B cell (primary cell): ENCODE measurements at regions not wholly inside any gene's neighbourhood (a gene's known extent, or its start where the extent isn't known, plus 50 kb on each side); places are given as distances from the start of the nearest gene placed in this dataset.
"Not testable (repeated sequence)": the region's sequence is repeated elsewhere in the genome, so short reads cannot be mapped to it uniquely, and the experiment has no call there.

Experiments used
- ATAC-seq: fragments of 200-7000 bp; cut with Tn5 transposase; one replicate; pipeline ENCODE4 v1.10.0; 2021; ENCODE audit warnings: low read depth, mild to moderate bottlenecking, moderate number of reproducible peaks, moderate library complexity
- CTCF ChIA-PET: fragments of 350-600 bp; sonication (Branson Sonifier 250); formaldehyde crosslinking; loops from one replicate; lab custom pipeline; 2021; ENCODE audit warnings: antibody characterized with exemption, inconsistent platforms; lab: Charles Lee
- POLR2A ChIA-PET: fragments of 350-600 bp; sonication (Branson Sonifier 250); formaldehyde crosslinking; loops from one replicate; lab custom pipeline; 2021; ENCODE audit warnings: antibody characterized with exemption; lab: Charles Lee
- DNase-seq: peaks from one replicate; pipeline ENCODE4 v3.0.0; 2013
- H2AFZ ChIP-seq: 2 replicates; pipeline ENCODE4 v1.6.1; 2012; ENCODE audit warnings: mild to moderate bottlenecking, low read depth, low read length; ENCODE audit not compliant: insufficient read depth, poor library complexity, severe bottlenecking
- H3K27ac ChIP-seq, 2 donors: 1 replicate in 1 of 2; 2 replicates in 1 of 2; pipeline ENCODE4 v1.5.1; 2012 to 2013; ENCODE audit warnings: low read length in 2 of 2, mild to moderate bottlenecking in 2 of 2, moderate library complexity in 1 of 2
- H3K27me3 ChIP-seq, 4 experiments: fragments of 200-600 bp in 1 of 4; sonication (generic) in 1 of 4; replicated peaks in 1 of 4; 1 replicate in 2 of 4; 2 replicates in 2 of 4; pipeline versions ENCODE4 v1.6.1 to v1.7.0; 2013 to 2016; ENCODE audit warnings: low read length in 3 of 4, mild to moderate bottlenecking in 2 of 4, mixed read lengths in 1 of 4, moderate library complexity in 1 of 4; ENCODE audit not compliant: insufficient read depth in 4 of 4, control insufficient read depth in 3 of 4; ENCODE audit errors: control extremely low read depth in 1 of 4
- H3K36me3 ChIP-seq, 2 experiments: replicated peaks in 1 of 2; 1 replicate in 1 of 2; 2 replicates in 1 of 2; pipeline versions ENCODE4 v1.6.1 to v1.7.1; 2013; ENCODE audit warnings: low read length in 1 of 2; ENCODE audit not compliant: insufficient read depth in 2 of 2, control insufficient read depth in 1 of 2; ENCODE audit errors: control extremely low read depth in 1 of 2, extremely low read depth in 1 of 2
- H3K4me1 ChIP-seq, 2 donors: fragments of 200-600 bp in 1 of 2; sonication (generic) in 1 of 2; 1 replicate in 1 of 2; 2 replicates in 1 of 2; pipeline versions ENCODE4 v1.5.1 to v1.6.1; 2013 to 2017; ENCODE audit warnings: low read length in 2 of 2; ENCODE audit not compliant: control insufficient read depth in 2 of 2, insufficient read depth in 2 of 2
- H3K4me2 ChIP-seq: replicated peaks from 2 replicates; pipeline ENCODE3; 2012; ENCODE audit warnings: mild to moderate bottlenecking, low read depth, low read length; ENCODE audit not compliant: poor library complexity, severe bottlenecking
- H3K4me3 ChIP-seq, 5 experiments: fragments of 200-600 bp in 1 of 5; sonication (generic) in 1 of 5; 1 replicate in 3 of 5; 2 replicates in 2 of 5; pipeline versions ENCODE4 v1.5.1 to v1.7.0; 2011 to 2016; ENCODE audit warnings: low read length in 4 of 5, mild to moderate bottlenecking in 4 of 5, low read depth in 2 of 5, control low read depth in 1 of 5, moderate library complexity in 1 of 5; ENCODE audit not compliant: insufficient read depth in 1 of 5; ENCODE audit errors: control extremely low read depth in 1 of 5, extremely low read depth in 1 of 5
- H3K79me2 ChIP-seq: fragments of 200-600 bp; sonication (generic); one replicate; pipeline ENCODE4 v1.6.0; 2016; ENCODE audit warnings: low read length; ENCODE audit not compliant: control insufficient read depth, insufficient read depth
- H3K9ac ChIP-seq: fragments of 200-600 bp; sonication (generic); 2 replicates; pipeline ENCODE4 v1.6.1; 2017; ENCODE audit warnings: mild to moderate bottlenecking, low read length, moderate library complexity
- H3K9me3 ChIP-seq, 3 donors: one replicate each; pipeline versions ENCODE4 v1.6.1 to v1.7.1; 2013; ENCODE audit warnings: low read length in 2 of 3; ENCODE audit not compliant: control insufficient read depth in 2 of 3, insufficient read depth in 1 of 3; ENCODE audit errors: control extremely low read depth in 1 of 3
- H4K20me1 ChIP-seq: 2 replicates; pipeline ENCODE4 v1.6.0; 2012; ENCODE audit warnings: mild to moderate bottlenecking, low read length; ENCODE audit not compliant: insufficient read depth, control insufficient read depth, poor library complexity, severe bottlenecking
- H3K27ac Mint-ChIP-seq: one replicate; pipeline ENCODE4 v1.8.0; 2021; ENCODE audit warnings: mixed read lengths
- H3K27me3 Mint-ChIP-seq: one replicate; pipeline ENCODE4 v1.8.0; 2021; ENCODE audit warnings: mixed read lengths
- H3K4me1 Mint-ChIP-seq: one replicate; pipeline ENCODE4 v1.8.0; 2021; ENCODE audit warnings: mixed read lengths
- H3K4me3 Mint-ChIP-seq: one replicate; pipeline ENCODE4 v1.8.0; 2021; ENCODE audit warnings: mixed read lengths
- H3K9me3 Mint-ChIP-seq: one replicate; pipeline ENCODE4 v1.8.0; 2022; ENCODE audit warnings: mixed read lengths; ENCODE audit not compliant: insufficient read depth
- WGBS: methylation state at CpG from one replicate; pipeline ENCODE4 v1.1.5; 2013; ENCODE audit warnings: missing lambda C conversion rate; ENCODE audit not compliant: insufficient coverage; 5-methylcytosine and 5-hydroxymethylcytosine counted together
- intact Hi-C: fragments of 100-400 bp; cut with micrococcal nuclease; formaldehyde crosslinking; loops from one replicate; pipeline ENCODE4 v1.10.0; 2022
- TF ChIP-seq, protein P1 (sequence below): fragments of 200-600 bp; IDR thresholded peaks from one replicate; pipeline ENCODE4 v1.8.0; 2022; ENCODE audit warnings: antibody characterized with exemption, mild to moderate bottlenecking

DNA sequence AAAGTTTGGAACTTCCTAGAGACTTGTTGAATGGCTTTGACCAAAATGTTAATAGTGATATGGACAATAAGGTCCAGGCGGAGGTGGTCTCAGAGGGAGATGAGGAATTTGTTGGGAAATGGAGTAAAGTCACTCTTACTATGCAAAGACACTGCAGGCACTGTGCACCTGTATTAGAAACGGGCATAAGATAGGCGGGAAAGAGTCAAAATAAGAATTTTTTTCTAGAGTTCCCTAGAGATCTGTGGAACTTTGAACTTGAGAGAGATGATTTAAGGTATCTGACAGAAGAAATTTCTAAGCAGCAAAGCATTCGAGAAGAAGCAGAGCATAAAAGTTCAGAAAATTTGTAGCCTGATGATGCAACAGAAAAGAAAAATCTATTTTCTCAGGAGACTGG, 144.4 kb upstream of the C1QTNF3 start:
- H3K27me3 Mint-ChIP-seq, intact Hi-C loops, H3K9ac ChIP-seq, H4K20me1 ChIP-seq, H3K27me3 ChIP-seq, H2AFZ ChIP-seq, H3K4me3 Mint-ChIP-seq, H3K79me2 ChIP-seq, H3K4me1 ChIP-seq, H3K27ac ChIP-seq, POLR2A ChIA-PET, H3K27ac Mint-ChIP-seq, H3K9me3 Mint-ChIP-seq, ATAC-seq, H3K36me3 ChIP-seq, H3K4me3 ChIP-seq, H3K4me1 Mint-ChIP-seq, H3K4me2 ChIP-seq, CTCF ChIA-PET, DNase-seq: not testable (repeated sequence)
- WGBS, result 100% methylated on average over 2 of the region's 4 CpGs
- H3K9me3 ChIP-seq, result peaks cover 0 to 13% (median 0%) of the 10 kb centered on the region in 3 donors

DNA sequence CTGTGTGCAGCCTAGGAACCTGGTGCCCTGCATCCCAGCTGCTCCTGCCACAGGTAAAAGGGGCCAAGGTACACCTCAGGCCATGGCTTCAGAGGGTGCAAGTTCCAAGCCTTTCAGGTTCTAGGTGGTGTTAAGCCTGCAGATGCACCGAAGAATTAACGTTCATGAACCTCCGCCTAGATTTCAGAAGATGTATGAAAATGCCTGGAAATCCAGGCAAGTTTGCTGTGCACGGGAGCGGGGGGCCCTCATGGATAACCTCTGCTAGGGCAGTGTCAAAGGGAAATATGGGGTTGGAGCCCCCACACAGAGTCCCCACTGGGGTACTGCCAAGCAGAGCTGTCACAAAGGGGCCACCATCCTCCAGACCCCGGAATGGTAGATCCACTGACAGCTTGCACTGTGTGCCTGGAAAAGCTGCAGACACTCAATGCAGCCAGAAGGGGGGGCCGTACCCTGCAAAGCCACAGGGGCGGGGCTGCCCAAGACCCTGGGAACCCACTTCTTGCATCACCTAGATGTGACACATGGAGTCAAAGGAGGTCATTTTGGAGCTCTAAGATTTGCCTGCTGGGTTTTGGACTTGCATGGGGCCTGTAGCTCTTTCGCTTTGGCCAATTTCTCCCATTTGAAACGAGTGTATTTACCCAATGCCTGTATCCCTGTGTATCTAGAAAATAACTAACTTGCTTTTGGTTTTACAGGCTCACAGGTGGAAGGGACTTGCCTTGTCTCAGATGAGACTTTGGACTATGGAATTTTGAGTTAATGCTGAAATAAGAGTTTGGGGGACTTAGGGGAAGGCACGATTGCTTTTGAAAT, 145.2 kb upstream of the C1QTNF3 start:
- H3K27ac ChIP-seq, H3K79me2 ChIP-seq, H3K4me2 ChIP-seq, CTCF ChIA-PET, H3K36me3 ChIP-seq, H3K27ac Mint-ChIP-seq, H4K20me1 ChIP-seq, H3K4me3 ChIP-seq, POLR2A ChIA-PET, H3K27me3 Mint-ChIP-seq, H3K27me3 ChIP-seq, H3K4me1 ChIP-seq, H3K4me3 Mint-ChIP-seq, ATAC-seq, H3K9ac ChIP-seq, H3K4me1 Mint-ChIP-seq, intact Hi-C loops, H3K9me3 Mint-ChIP-seq, H2AFZ ChIP-seq: not testable (repeated sequence)
- peak; percentile 39 for DNase-seq
- TF ChIP-seq, protein P1, sequence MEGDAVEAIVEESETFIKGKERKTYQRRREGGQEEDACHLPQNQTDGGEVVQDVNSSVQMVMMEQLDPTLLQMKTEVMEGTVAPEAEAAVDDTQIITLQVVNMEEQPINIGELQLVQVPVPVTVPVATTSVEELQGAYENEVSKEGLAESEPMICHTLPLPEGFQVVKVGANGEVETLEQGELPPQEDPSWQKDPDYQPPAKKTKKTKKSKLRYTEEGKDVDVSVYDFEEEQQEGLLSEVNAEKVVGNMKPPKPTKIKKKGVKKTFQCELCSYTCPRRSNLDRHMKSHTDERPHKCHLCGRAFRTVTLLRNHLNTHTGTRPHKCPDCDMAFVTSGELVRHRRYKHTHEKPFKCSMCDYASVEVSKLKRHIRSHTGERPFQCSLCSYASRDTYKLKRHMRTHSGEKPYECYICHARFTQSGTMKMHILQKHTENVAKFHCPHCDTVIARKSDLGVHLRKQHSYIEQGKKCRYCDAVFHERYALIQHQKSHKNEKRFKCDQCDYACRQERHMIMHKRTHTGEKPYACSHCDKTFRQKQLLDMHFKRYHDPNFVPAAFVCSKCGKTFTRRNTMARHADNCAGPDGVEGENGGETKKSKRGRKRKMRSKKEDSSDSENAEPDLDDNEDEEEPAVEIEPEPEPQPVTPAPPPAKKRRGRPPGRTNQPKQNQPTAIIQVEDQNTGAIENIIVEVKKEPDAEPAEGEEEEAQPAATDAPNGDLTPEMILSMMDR, result peak; percentile 55
- H3K9me3 ChIP-seq, result peaks cover 0 to 13% (median 0%) of the 10 kb centered on the region in 3 donors
- 90% methylated on average over 7 of the region's 11 CpGs for WGBS

DNA sequence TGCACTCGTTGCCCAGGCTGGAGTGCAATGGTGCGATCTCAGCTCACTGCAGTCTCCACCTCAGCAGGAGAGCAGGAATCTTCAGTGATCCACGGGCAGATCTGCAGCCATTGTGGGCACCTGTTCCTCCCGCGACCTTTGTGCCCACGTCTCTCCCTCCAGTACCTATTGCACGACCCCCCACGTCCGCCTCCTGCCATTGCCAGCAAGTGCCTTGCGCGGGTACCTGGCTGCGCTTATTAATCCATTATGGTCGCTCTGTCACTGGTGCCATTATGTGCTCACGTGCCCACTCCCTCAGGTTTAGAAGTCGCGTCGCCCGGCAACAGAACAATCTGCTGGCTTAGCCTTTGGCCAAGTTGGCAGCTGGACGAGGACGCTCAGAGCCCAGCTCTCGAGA, 146.2 kb upstream of the C1QTNF3 start:
- WGBS, result over 99% methylated on average over 15 of the region's 21 CpGs
- H3K4me3 ChIP-seq, H3K27me3 ChIP-seq, H3K9ac ChIP-seq, H3K27me3 Mint-ChIP-seq, H3K27ac Mint-ChIP-seq, intact Hi-C loops, H3K36me3 ChIP-seq, DNase-seq, H3K79me2 ChIP-seq, H3K27ac ChIP-seq, H3K4me3 Mint-ChIP-seq, POLR2A ChIA-PET, CTCF ChIA-PET, H3K9me3 Mint-ChIP-seq, H2AFZ ChIP-seq, H3K4me1 Mint-ChIP-seq, ATAC-seq, H3K4me1 ChIP-seq, H3K4me2 ChIP-seq, H4K20me1 ChIP-seq: not testable (repeated sequence)
- H3K9me3 ChIP-seq, result peaks cover 0 to 13% (median 0%) of the 10 kb centered on the region in 3 donors
